NCI-H128 (cell line): ENCODE measurements at regions not wholly inside any gene's neighbourhood (a gene's known extent, or its start where the extent isn't known, plus 50 kb on each side); places are given as distances from the start of the nearest gene placed in this dataset.

Source experiments
- DNase-seq: peaks from one replicate; lab custom pipeline; 2025; ENCODE audit not compliant: unreplicated experiment; lab: John Stamatoyannopoulos, UW

GRCh38 chr10:129107525-129107924, 359.5 kb upstream of the MGMT start:
- DNase-seq = no peak

GRCh38 chr10:129108378-129108777, 358.7 kb upstream of the MGMT start:
- DNase-seq = no peak

- no peak for DNase-seq
Measured at GRCh38 chr10:129108994-129109393, 358.0 kb upstream of the MGMT start.

GRCh38 chr10:129110780-129111179, 356.3 kb upstream of the MGMT start:
- no peak for DNase-seq

GRCh38 chr10:129111922-129112321, 355.1 kb upstream of the MGMT start:
- DNase-seq = no peak

- DNase-seq = no peak
Measured at GRCh38 chr10:129114588-129114987, 352.5 kb upstream of the MGMT start.

- no peak for DNase-seq
Measured at GRCh38 chr10:129116371-129116770, 350.7 kb upstream of the MGMT start.

- DNase-seq = no peak
Measured at GRCh38 chr10:129120441-129120840, 346.6 kb upstream of the MGMT start.

- no peak for DNase-seq
Measured at GRCh38 chr10:129122846-129123245, 344.2 kb upstream of the MGMT start.

GRCh38 chr10:129123428-129123827, 343.6 kb upstream of the MGMT start:
- DNase-seq = no peak

- no peak for DNase-seq
Measured at GRCh38 chr10:129126982-129127381, 340.1 kb upstream of the MGMT start.

- DNase-seq = no peak
Measured at GRCh38 chr10:129131457-129132132, 335.4 kb upstream of the MGMT start.

- no peak for DNase-seq
Measured at GRCh38 chr10:129133856-129134255, 333.2 kb upstream of the MGMT start.

- no peak for DNase-seq
Measured at GRCh38 chr10:129134371-129134770, 332.7 kb upstream of the MGMT start.

- no peak for DNase-seq
Measured at GRCh38 chr10:129135624-129136023, 331.4 kb upstream of the MGMT start.

GRCh38 chr10:129136074-129136473, 331.0 kb upstream of the MGMT start:
- DNase-seq = no peak

- DNase-seq = no peak
Measured at GRCh38 chr10:129136951-129137350, 330.1 kb upstream of the MGMT start.

GRCh38 chr10:129140921-129141885, 325.8 kb upstream of the MGMT start:
- no peak for DNase-seq

GRCh38 chr10:129151281-129151680, 315.8 kb upstream of the MGMT start:
- DNase-seq = no peak

GRCh38 chr10:129156406-129156805, 310.6 kb upstream of the MGMT start:
- DNase-seq = no peak

- no peak for DNase-seq
Measured at GRCh38 chr10:129157185-129157584, 309.9 kb upstream of the MGMT start.

- no peak for DNase-seq
Measured at GRCh38 chr10:129161150-129161549, 305.9 kb upstream of the MGMT start.
